Parathyroid adenoma (tissue), 2 donors: ENCODE measurements at regions not wholly inside any gene's neighbourhood (a gene's known extent, or its start where the extent isn't known, plus 50 kb on each side); places are given as distances from the start of the nearest gene placed in this dataset.

Source experiments
- H2AFZ ChIP-seq: fragments of 300-600 bp; sonication (generic); one replicate; pipeline ENCODE4 v1.7.0; 2017; ENCODE audit warnings: antibody characterized with exemption, mild to moderate bottlenecking
- H3K27ac ChIP-seq: fragments of 300-600 bp; sonication (generic); one replicate; pipeline ENCODE4 v1.7.0; 2017
- H3K27me3 ChIP-seq: fragments of 300-600 bp; sonication (generic); one replicate; pipeline ENCODE4 v1.7.0; 2017; ENCODE audit warnings: low read length; ENCODE audit not compliant: control insufficient read depth, insufficient read depth
- H3K36me3 ChIP-seq: fragments of 300-600 bp; sonication (generic); one replicate; pipeline ENCODE4 v1.7.0; 2017; ENCODE audit warnings: low read length; ENCODE audit not compliant: control insufficient read depth, insufficient read depth
- H3K4me1 ChIP-seq: fragments of 300-600 bp; sonication (generic); one replicate; pipeline ENCODE4 v1.7.0; 2017; ENCODE audit warnings: control low read depth
- H3K4me2 ChIP-seq: fragments of 300-600 bp; sonication (generic); one replicate; pipeline ENCODE4 v1.7.0; 2017; ENCODE audit warnings: low read length
- H3K4me3 ChIP-seq: fragments of 300-600 bp; sonication (generic); one replicate; pipeline ENCODE4 v1.7.0; 2017; ENCODE audit warnings: low read depth, low read length
- H3K79me2 ChIP-seq: fragments of 300-600 bp; sonication (generic); one replicate; pipeline ENCODE4 v1.7.0; 2017; ENCODE audit warnings: control low read depth
- H3K9ac ChIP-seq: fragments of 300-600 bp; sonication (generic); one replicate; pipeline ENCODE4 v1.7.0; 2017; ENCODE audit warnings: mild to moderate bottlenecking
- H3K9me3 ChIP-seq: fragments of 300-600 bp; sonication (generic); one replicate; pipeline ENCODE4 v1.7.0; 2017; ENCODE audit warnings: low read length; ENCODE audit not compliant: control insufficient read depth
- CTCF ChIP-seq: fragments of 300-600 bp; sonication (generic); IDR thresholded peaks from one replicate; pipeline ENCODE4 v1.7.0; 2017; ENCODE audit warnings: antibody characterized with exemption, mild to moderate bottlenecking
- donor health status: primary hyperparathyroidism.

DNA sequence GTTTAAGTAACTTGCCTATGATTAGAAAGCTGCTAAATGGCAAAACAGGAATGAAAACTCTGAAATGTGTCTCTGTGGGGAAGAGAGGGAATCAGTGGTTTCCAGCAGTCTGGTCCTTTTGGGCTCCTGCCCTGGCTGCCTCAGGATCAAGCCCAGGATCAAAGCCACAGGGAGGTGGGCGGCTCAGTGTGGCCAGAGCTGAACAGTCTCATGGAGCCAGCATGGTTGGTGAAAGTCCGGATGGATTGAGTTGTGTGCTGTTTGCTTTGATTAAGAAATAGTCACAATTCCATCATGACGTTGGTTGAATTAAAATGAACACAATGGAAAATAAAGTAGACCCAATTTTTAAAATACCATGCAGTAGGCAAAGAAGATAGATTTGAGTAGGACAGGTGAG lies 344.2 kb downstream of the LPIN1 start:
- no peak for TF ChIP-seq CTCF
- H3K9ac ChIP-seq: no peak overlapping the region
- no peaks in the 10 kb centered on the region for H3K9me3 ChIP-seq
- no peak overlapping the region for H3K27ac ChIP-seq
- H3K4me2 ChIP-seq: no peak overlapping the region
- H3K79me2 ChIP-seq: no peaks in the 10 kb centered on the region
- H3K27me3 ChIP-seq: no peaks in the 10 kb centered on the region
- H3K36me3 ChIP-seq: no peaks in the 10 kb centered on the region
- no peaks in the 10 kb centered on the region for H3K4me1 ChIP-seq
- no peak overlapping the region for H3K4me3 ChIP-seq
- no peak overlapping the region for H2AFZ ChIP-seq

DNA sequence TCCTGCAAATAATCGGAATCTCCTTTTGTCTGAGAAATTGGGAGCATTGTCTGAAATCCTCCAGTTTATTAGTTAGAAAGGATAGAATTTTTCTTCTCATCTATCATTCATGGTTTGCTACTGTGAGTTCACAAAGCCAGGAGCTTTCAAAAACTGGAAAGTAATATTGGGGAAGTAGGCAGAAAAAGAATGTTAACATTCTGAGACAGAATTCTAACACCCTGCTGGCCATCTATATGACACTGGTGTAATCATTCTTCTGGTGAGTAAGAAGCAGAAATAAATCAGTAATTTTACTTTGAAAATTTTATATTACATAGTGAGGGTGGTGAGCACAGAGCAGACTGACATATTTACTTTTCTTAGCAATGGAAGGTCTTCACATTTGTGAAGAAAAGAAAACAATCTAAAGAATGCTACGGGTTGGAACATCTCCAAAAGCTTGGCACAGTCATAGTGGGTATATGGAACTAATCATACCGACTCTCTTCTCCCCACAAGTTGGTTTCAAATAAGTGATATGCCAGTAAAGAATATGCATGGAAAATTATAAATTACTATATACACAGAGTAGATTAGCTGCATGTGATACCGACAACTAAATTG lies 344.9 kb downstream of the LPIN1 start:
- Histone ChIP-seq H3K9ac (no peak overlapping the region), H3K4me1 (no peaks in the 10 kb centered on the region), H3K79me2 (no peaks in the 10 kb centered on the region), H3K9me3 (no peaks in the 10 kb centered on the region), H3K27ac (no peak overlapping the region), H3K36me3 (no peaks in the 10 kb centered on the region), H3K27me3 (no peaks in the 10 kb centered on the region), H2AFZ (no peak overlapping the region), H3K4me2 (no peak overlapping the region), H3K4me3 (no peak overlapping the region)
- no peak for TF ChIP-seq CTCF

GRCh38 chr2:12094134-12094533 lies 347.7 kb downstream of the LPIN1 start:
- H3K27me3 ChIP-seq: no peaks in the 10 kb centered on the region
- no peak overlapping the region for H2AFZ ChIP-seq
- no peaks in the 10 kb centered on the region for H3K4me1 ChIP-seq
- no peak overlapping the region for H3K4me2 ChIP-seq
- no peak overlapping the region for H3K9ac ChIP-seq
- H3K27ac ChIP-seq: no peak overlapping the region
- TF ChIP-seq CTCF: no peak
- no peaks in the 10 kb centered on the region for H3K79me2 ChIP-seq
- H3K9me3 ChIP-seq: no peaks in the 10 kb centered on the region
- H3K36me3 ChIP-seq: no peaks in the 10 kb centered on the region
- no peak overlapping the region for H3K4me3 ChIP-seq

DNA sequence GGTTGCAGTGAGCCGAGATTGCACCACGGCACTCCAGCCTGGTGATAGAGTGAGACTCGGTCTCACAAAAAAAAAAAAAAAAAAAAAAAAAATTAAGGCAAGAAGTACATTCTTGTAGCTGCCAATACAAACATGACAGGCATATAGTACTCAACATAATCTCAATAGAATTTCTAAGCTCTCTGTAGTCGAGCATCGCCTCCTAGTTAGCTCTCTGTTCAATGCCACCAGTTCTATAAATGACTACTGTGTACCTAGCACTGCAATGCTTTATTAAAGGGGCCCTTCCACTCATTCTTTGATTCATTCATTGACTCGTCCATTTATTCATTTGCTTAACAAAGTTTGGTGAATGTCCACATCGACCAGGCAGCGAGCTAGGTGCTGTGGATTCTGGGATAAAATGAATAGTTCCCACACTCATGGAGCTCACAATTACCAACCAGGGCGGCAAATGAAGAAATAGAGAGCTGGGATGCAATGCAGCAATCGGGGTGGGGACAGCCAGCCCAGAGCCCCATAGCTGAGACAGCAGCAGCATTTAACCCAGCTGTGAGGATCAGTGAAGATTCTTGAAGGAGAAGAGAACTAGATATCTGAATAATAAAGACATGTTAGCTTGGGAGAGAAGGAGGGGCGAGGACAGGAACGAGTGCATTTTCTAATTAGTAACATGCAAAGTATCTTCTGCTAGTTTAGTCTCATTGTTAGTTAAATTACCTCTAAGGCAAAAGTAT lies 349.8 kb downstream of the LPIN1 start:
- Histone ChIP-seq H3K27me3 (no peaks in the 10 kb centered on the region), H3K4me2 (no peak overlapping the region), H3K9ac (no peak overlapping the region), H3K4me3 (no peak overlapping the region), H2AFZ (no peak overlapping the region), H3K27ac (no peak overlapping the region), H3K9me3 (no peaks in the 10 kb centered on the region), H3K4me1 (no peaks in the 10 kb centered on the region), H3K79me2 (no peaks in the 10 kb centered on the region), H3K36me3 (no peaks in the 10 kb centered on the region)
- TF ChIP-seq CTCF: no peak
